DND-41 (cell line): ENCODE measurements at regions not wholly inside any gene's neighbourhood (a gene's known extent, or its start where the extent isn't known, plus 50 kb on each side); places are given as distances from the start of the nearest gene placed in this dataset.

Experiments
- EZH2 ChIP-seq: IDR thresholded peaks from 3 replicates; pipeline ENCODE4 v1.6.1; 2012; ENCODE audit warnings: borderline replicate concordance, low read depth, mild to moderate bottlenecking, moderate library complexity, low read length, inconsistent platforms; ENCODE audit not compliant: severe bottlenecking
- TF ChIP-seq, protein P1 (sequence below): IDR thresholded peaks from 2 replicates; pipeline ENCODE4 v1.5.1; 2012; ENCODE audit warnings: borderline replicate concordance, low read length, moderate library complexity, mild to moderate bottlenecking; ENCODE audit not compliant: poor library complexity, severe bottlenecking; ENCODE audit errors: extremely low read depth

DNA sequence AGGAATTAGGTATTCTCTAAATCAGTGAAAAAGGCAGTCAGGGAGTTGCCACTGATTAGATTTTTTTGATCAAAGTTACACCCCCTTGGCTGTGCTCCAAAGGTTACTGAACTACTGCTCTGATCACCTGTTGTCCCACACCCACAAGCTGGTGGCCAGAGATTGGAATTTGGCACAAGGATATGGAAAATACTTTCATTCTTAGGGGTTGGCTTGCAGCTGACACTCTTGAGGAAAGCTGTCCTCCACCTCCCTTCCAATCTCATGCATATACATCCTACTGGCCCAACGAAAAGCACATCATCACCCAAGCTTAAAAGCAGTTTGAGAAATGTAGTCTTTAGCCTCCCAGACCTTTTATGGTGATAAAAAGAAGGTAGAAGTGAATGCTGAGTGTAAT, 329.5 kb upstream of the CHAC2 start:
- TF ChIP-seq, protein P1, sequence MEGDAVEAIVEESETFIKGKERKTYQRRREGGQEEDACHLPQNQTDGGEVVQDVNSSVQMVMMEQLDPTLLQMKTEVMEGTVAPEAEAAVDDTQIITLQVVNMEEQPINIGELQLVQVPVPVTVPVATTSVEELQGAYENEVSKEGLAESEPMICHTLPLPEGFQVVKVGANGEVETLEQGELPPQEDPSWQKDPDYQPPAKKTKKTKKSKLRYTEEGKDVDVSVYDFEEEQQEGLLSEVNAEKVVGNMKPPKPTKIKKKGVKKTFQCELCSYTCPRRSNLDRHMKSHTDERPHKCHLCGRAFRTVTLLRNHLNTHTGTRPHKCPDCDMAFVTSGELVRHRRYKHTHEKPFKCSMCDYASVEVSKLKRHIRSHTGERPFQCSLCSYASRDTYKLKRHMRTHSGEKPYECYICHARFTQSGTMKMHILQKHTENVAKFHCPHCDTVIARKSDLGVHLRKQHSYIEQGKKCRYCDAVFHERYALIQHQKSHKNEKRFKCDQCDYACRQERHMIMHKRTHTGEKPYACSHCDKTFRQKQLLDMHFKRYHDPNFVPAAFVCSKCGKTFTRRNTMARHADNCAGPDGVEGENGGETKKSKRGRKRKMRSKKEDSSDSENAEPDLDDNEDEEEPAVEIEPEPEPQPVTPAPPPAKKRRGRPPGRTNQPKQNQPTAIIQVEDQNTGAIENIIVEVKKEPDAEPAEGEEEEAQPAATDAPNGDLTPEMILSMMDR, result no peak
- no peak for TF ChIP-seq EZH2
